ENCODE measurements at regions not wholly inside any gene's neighbourhood (a gene's known extent, or its start where the extent isn't known, plus 50 kb on each side); places are given as distances from the start of the nearest gene placed in this dataset.
"Not testable (repeated sequence)": the region's sequence is repeated elsewhere in the genome, so short reads cannot be mapped to it uniquely, and the experiment has no call there.

DNA sequence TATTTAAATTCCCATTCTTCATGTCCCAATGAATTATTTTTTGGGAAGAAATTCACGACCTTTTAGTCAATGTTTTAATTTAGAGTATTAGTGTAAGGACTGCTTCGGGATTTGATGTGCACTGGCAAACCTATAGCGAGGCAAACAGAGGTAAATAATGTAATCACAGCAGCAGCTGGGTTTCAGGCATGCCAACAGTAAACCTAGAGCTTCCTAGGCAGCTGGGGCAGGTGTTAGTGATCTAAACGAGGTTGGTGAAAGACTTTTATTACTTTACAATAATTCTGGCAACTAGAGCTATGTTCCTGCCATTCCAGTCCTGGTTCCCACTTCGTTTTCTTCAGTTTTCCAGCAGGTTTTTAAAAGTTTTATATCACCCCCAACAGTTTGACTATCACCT lies 1036.4 kb upstream of the FOXG1 start:
- H3K23ac ChIP-seq (ENCODE audit: low read length), result no peak overlapping the region
- no peaks in the 10 kb centered on the region for H3K4me1 ChIP-seq (ENCODE audit: control insufficient read depth in 1 of 2, insufficient read depth in 2 of 2, low read length in 2 of 2)
- no peak overlapping the region for H3K4ac ChIP-seq (ENCODE audit: low read depth, low read length)
- H3K27ac ChIP-seq (ENCODE audit: low read depth, low read length), result no peak overlapping the region
- H3K79me2 ChIP-seq (ENCODE audit: control insufficient read depth, insufficient read depth, low read length, poor library complexity), result no peaks in the 10 kb centered on the region
- H4K8ac ChIP-seq (ENCODE audit: low read depth, low read length), result no peak overlapping the region
- H3K79me1 ChIP-seq (ENCODE audit: low read length), result no peaks in the 10 kb centered on the region
- H3K14ac ChIP-seq (ENCODE audit: low read length), result no peak overlapping the region
- no peak overlapping the region for H2AK5ac ChIP-seq (ENCODE audit: low read length)
- no peak overlapping the region for H4K12ac ChIP-seq (ENCODE audit: low read depth, low read length)
- DNase-seq, result no peak
- no peak overlapping the region for H2BK120ac ChIP-seq (ENCODE audit: insufficient read depth, low read length, poor library complexity)
- no CpG with 5 or more reads among the region's 5 CpGs for WGBS (ENCODE audit: extremely low coverage, insufficient coverage, insufficient read length)
- no peak overlapping the region for H2AFZ ChIP-seq (ENCODE audit: insufficient read depth, low read length, poor library complexity)
- H3K27me3 ChIP-seq (ENCODE audit: insufficient read depth, low read length), result no peaks in the 10 kb centered on the region
- no peaks in the 10 kb centered on the region for H3K36me3 ChIP-seq (ENCODE audit: control insufficient read depth in 1 of 2, insufficient read depth in 2 of 2, low read length in 2 of 2)
- H2BK12ac ChIP-seq (ENCODE audit: low read length), result no peak overlapping the region
- no peak overlapping the region for H2BK5ac ChIP-seq (ENCODE audit: low read depth, low read length, poor library complexity)
- no peak overlapping the region for H3K4me2 ChIP-seq (ENCODE audit: low read length)
- no peaks in the 10 kb centered on the region for H3K9me3 ChIP-seq (ENCODE audit: insufficient read depth, low read depth, low read length)
- H3K18ac ChIP-seq (ENCODE audit: low read length), result no peak overlapping the region
- no peak overlapping the region for H4K91ac ChIP-seq (ENCODE audit: low read depth, low read length)
- H3K4me3 ChIP-seq (ENCODE audit: low read depth, low read length), result no peak overlapping the region
- no peak overlapping the region for H3K9ac ChIP-seq (ENCODE audit: low read length)

DNA sequence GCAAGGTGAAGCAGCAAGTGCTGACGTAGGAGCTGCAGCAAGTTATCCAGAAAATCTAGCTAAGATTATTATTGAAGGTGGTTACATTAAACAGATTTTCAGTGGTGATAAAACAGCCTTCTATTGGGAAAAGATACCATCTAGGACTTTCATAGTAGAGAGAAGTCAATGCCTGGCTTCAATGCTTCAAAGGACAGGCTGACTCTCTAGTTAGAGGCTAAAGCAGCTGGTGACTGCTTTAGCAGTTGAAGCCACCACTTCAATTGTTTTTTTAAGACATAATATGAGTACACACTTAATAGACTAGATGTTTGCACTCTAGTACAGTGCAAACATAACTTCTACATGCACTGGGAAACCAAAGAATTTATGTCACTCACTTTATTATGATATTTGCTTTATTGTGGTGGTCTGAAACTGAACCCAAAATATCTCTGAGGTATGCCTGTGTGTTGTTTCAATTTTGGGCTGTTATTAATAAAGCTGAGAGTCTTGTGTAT lies 1026.9 kb upstream of the FOXG1 start:
- H3K14ac ChIP-seq (ENCODE audit: low read length), result no peak overlapping the region
- no peak overlapping the region for H3K9ac ChIP-seq (ENCODE audit: low read length)
- no peak overlapping the region for H4K12ac ChIP-seq (ENCODE audit: low read depth, low read length)
- no peak overlapping the region for H3K4ac ChIP-seq (ENCODE audit: low read depth, low read length)
- no peak overlapping the region for H3K27ac ChIP-seq (ENCODE audit: low read depth, low read length)
- no peak overlapping the region for H3K23ac ChIP-seq (ENCODE audit: low read length)
- no peaks in the 10 kb centered on the region for H3K9me3 ChIP-seq (ENCODE audit: insufficient read depth, low read depth, low read length)
- H3K36me3 ChIP-seq (ENCODE audit: control insufficient read depth in 1 of 2, insufficient read depth in 2 of 2, low read length in 2 of 2), result no peaks in the 10 kb centered on the region
- H3K79me2 ChIP-seq (ENCODE audit: control insufficient read depth, insufficient read depth, low read length, poor library complexity), result no peaks in the 10 kb centered on the region
- H3K4me1 ChIP-seq (ENCODE audit: control insufficient read depth in 1 of 2, insufficient read depth in 2 of 2, low read length in 2 of 2), result no peaks in the 10 kb centered on the region
- no CpG with 5 or more reads among the region's 1 CpG for WGBS (ENCODE audit: extremely low coverage, insufficient coverage, insufficient read length)
- H3K4me3 ChIP-seq (ENCODE audit: low read depth, low read length), result no peak overlapping the region
- no peak overlapping the region for H2BK5ac ChIP-seq (ENCODE audit: low read depth, low read length, poor library complexity)
- H2BK120ac ChIP-seq (ENCODE audit: insufficient read depth, low read length, poor library complexity), result no peak overlapping the region
- H3K79me1 ChIP-seq (ENCODE audit: low read length), result no peaks in the 10 kb centered on the region
- H2AFZ ChIP-seq (ENCODE audit: insufficient read depth, low read length, poor library complexity), result no peak overlapping the region
- H3K18ac ChIP-seq (ENCODE audit: low read length), result no peak overlapping the region
- no peak overlapping the region for H4K91ac ChIP-seq (ENCODE audit: low read depth, low read length)
- no peak overlapping the region for H4K8ac ChIP-seq (ENCODE audit: low read depth, low read length)
- no peak overlapping the region for H2BK12ac ChIP-seq (ENCODE audit: low read length)
- no peak overlapping the region for H2AK5ac ChIP-seq (ENCODE audit: low read length)
- no peak overlapping the region for H3K4me2 ChIP-seq (ENCODE audit: low read length)
- DNase-seq, result no peak
- H3K27me3 ChIP-seq (ENCODE audit: insufficient read depth, low read length), result no peaks in the 10 kb centered on the region

DNA sequence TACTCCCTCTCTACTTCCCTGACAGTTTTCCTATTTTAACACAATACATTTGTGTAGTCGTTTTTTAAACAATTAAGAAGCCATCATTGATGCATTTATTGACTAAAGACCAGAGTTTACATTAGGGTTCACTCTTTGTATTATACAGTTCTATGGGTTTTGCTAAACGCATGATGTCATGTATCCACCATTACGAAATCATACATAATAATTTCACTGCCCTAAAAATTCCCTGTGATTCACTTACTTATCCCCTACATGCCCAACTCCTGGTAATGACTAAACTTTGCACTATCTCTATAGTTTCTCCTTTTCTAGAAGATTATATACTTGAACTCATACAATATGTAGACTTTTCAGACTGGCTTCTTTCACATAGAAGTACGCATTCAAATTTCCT lies 1016.5 kb upstream of the FOXG1 start:
- H3K79me1 ChIP-seq (ENCODE audit: low read length), result no peaks in the 10 kb centered on the region
- no CpG with 5 or more reads among the region's 4 CpGs for WGBS (ENCODE audit: extremely low coverage, insufficient coverage, insufficient read length)
- H3K4me2 ChIP-seq (ENCODE audit: low read length), result no peak overlapping the region
- no peak overlapping the region for H3K18ac ChIP-seq (ENCODE audit: low read length)
- H3K14ac ChIP-seq (ENCODE audit: low read length), result no peak overlapping the region
- DNase-seq, result no peak
- H4K12ac ChIP-seq (ENCODE audit: low read depth, low read length), result no peak overlapping the region
- no peak overlapping the region for H2BK5ac ChIP-seq (ENCODE audit: low read depth, low read length, poor library complexity)
- no peak overlapping the region for H2BK12ac ChIP-seq (ENCODE audit: low read length)
- no peaks in the 10 kb centered on the region for H3K9me3 ChIP-seq (ENCODE audit: insufficient read depth, low read depth, low read length)
- H4K8ac ChIP-seq (ENCODE audit: low read depth, low read length), result no peak overlapping the region
- no peaks in the 10 kb centered on the region for H3K4me1 ChIP-seq (ENCODE audit: control insufficient read depth in 1 of 2, insufficient read depth in 2 of 2, low read length in 2 of 2)
- no peak overlapping the region for H2AK5ac ChIP-seq (ENCODE audit: low read length)
- no peak overlapping the region for H2AFZ ChIP-seq (ENCODE audit: insufficient read depth, low read length, poor library complexity)
- no peak overlapping the region for H3K9ac ChIP-seq (ENCODE audit: low read length)
- H2BK120ac ChIP-seq (ENCODE audit: insufficient read depth, low read length, poor library complexity), result no peak overlapping the region
- no peak overlapping the region for H3K23ac ChIP-seq (ENCODE audit: low read length)
- H3K4ac ChIP-seq (ENCODE audit: low read depth, low read length), result no peak overlapping the region
- no peaks in the 10 kb centered on the region for H3K27me3 ChIP-seq (ENCODE audit: insufficient read depth, low read length)
- no peaks in the 10 kb centered on the region for H3K79me2 ChIP-seq (ENCODE audit: control insufficient read depth, insufficient read depth, low read length, poor library complexity)
- no peaks in the 10 kb centered on the region for H3K36me3 ChIP-seq (ENCODE audit: control insufficient read depth in 1 of 2, insufficient read depth in 2 of 2, low read length in 2 of 2)
- H3K27ac ChIP-seq (ENCODE audit: low read depth, low read length), result no peak overlapping the region
- H3K4me3 ChIP-seq (ENCODE audit: low read depth, low read length), result no peak overlapping the region
- H4K91ac ChIP-seq (ENCODE audit: low read depth, low read length), result no peak overlapping the region

DNA sequence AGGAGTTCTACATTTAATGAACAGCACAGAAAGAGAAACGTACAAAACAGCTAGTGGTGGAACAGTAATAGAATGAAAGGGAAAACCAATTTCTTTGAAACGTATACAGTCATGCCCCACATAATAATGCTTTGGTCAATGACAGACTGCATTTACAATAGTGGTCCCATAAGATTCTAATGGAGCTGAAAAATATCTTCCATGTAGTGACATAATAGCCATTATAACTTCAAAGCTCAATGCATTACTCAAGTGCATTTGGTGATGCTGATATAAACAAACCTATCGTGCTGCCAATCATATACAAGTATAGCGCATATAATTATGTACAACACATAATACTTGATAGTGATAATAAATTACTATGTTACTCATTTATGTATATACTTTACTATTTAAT lies 1008.9 kb upstream of the FOXG1 start:
- not testable (repeated sequence) for H3K79me1 ChIP-seq (ENCODE audit: low read length); H2BK12ac ChIP-seq (ENCODE audit: low read length); H3K27me3 ChIP-seq (ENCODE audit: insufficient read depth, low read length); H4K8ac ChIP-seq (ENCODE audit: low read depth, low read length); H3K4ac ChIP-seq (ENCODE audit: low read depth, low read length); H3K4me3 ChIP-seq (ENCODE audit: low read depth, low read length); H2AK5ac ChIP-seq (ENCODE audit: low read length); H2BK120ac ChIP-seq (ENCODE audit: insufficient read depth, low read length, poor library complexity); H3K4me2 ChIP-seq (ENCODE audit: low read length); H3K79me2 ChIP-seq (ENCODE audit: control insufficient read depth, insufficient read depth, low read length, poor library complexity); H3K4me1 ChIP-seq (ENCODE audit: control insufficient read depth in 1 of 2, insufficient read depth in 2 of 2, low read length in 2 of 2); H3K36me3 ChIP-seq (ENCODE audit: control insufficient read depth in 1 of 2, insufficient read depth in 2 of 2, low read length in 2 of 2); H3K14ac ChIP-seq (ENCODE audit: low read length); H3K18ac ChIP-seq (ENCODE audit: low read length); H3K27ac ChIP-seq (ENCODE audit: low read depth, low read length); H2BK5ac ChIP-seq (ENCODE audit: low read depth, low read length, poor library complexity); DNase-seq; H3K9me3 ChIP-seq (ENCODE audit: insufficient read depth, low read depth, low read length); H3K23ac ChIP-seq (ENCODE audit: low read length); H4K91ac ChIP-seq (ENCODE audit: low read depth, low read length); H4K12ac ChIP-seq (ENCODE audit: low read depth, low read length); H2AFZ ChIP-seq (ENCODE audit: insufficient read depth, low read length, poor library complexity); H3K9ac ChIP-seq (ENCODE audit: low read length)
- WGBS (ENCODE audit: extremely low coverage, insufficient coverage, insufficient read length), result no CpG with 5 or more reads among the region's 4 CpGs
